ENCODE measurements at regions not wholly inside any gene's neighbourhood (a gene's known extent, or its start where the extent isn't known, plus 50 kb on each side); places are given as distances from the start of the nearest gene placed in this dataset.

DNA sequence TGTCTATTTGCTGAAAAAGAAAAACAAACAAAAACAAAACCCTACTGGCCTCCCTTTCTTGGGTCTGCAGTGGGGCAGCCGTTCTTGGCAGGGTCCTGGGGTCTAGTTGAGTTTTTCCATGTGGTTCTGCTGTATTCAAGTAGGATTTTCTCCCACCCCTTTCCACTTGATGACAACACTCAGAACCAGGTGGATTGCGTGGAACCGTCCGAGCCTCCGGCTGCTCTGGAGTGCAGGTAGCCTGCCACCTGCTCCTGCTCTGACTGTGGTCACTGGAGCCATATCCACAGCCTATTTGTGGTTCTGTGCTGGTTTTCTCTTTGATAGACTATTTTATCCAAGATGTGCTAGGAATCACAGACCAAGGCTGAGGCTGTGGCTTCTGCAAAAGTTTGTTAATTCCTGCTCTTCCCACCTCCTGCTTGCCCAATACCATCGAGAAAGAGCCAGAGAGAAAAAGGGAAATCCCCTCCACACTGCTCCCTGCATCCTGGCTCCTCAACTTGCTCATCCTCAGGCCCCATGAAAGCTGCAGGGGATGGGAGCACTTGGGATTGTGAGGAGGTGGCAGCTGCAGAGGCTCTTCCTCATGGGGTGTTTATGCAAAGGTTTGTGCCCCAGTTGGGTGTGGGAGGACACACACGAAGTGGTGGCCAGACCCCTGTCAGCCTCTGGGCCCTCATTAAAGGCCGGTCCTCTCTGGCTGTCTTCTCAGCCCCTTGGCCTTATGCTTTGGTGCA is 377.8 kb upstream of the TNRC6C start:
- TF ChIP-seq, protein P1, sequence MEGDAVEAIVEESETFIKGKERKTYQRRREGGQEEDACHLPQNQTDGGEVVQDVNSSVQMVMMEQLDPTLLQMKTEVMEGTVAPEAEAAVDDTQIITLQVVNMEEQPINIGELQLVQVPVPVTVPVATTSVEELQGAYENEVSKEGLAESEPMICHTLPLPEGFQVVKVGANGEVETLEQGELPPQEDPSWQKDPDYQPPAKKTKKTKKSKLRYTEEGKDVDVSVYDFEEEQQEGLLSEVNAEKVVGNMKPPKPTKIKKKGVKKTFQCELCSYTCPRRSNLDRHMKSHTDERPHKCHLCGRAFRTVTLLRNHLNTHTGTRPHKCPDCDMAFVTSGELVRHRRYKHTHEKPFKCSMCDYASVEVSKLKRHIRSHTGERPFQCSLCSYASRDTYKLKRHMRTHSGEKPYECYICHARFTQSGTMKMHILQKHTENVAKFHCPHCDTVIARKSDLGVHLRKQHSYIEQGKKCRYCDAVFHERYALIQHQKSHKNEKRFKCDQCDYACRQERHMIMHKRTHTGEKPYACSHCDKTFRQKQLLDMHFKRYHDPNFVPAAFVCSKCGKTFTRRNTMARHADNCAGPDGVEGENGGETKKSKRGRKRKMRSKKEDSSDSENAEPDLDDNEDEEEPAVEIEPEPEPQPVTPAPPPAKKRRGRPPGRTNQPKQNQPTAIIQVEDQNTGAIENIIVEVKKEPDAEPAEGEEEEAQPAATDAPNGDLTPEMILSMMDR (conservative IDR thresholded peaks at IDR 0.05): no peak
- no peak for TF ChIP-seq EZH2 (IDR thresholded peaks at IDR 0.05; ENCODE audit: low read depth)
